NCI-H2171 treated with DMSO at 0.1 percent for 48 hours (cell line): ENCODE measurements at regions not wholly inside any gene's neighbourhood (a gene's known extent, or its start where the extent isn't known, plus 50 kb on each side); places are given as distances from the start of the nearest gene placed in this dataset.
"Not testable (repeated sequence)": the region's sequence is repeated elsewhere in the genome, so short reads cannot be mapped to it uniquely, and the experiment has no call there.

Experiments used
- DNase-seq: peaks from one replicate; lab custom pipeline; 2025; lab: John Stamatoyannopoulos, UW

DNA sequence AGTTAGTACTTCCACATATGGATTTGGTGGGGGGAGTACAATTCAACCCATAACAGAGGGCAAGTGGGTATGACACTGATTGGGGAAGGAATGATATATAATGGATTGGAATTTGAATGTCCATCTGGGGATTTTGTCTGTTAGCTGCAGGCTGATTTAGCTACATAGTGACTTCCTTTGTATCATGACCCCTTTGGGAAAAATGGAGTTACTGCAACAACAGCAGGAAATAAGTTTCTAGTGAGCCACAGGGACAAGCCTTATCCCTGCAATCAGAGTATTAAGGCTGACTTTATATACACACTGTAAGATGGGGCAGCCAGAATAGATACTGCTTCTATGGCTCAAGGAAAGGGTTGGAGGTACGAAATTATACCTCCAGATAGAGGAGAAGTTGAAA, 404.4 kb upstream of the MEIS1 start:
- no peak for DNase-seq

DNA sequence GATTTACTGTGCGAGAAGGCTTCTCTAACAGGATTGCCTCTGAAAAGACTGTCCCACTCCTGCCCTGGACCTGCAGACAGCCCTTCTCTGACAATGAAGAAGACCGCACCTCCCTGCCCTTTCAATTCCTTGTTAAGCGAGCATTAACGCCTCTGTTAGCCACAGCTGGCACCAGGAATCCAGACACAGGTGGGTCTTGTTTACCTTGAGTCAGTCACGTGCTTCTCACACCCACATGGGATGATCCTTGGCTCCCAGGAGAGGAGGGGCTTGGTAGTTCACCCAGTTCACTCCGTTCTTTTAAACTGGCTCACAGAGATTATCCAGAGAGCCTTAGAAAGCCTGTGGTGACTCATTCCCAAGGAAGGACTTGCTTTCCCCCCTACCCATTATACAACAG, 410.5 kb upstream of the MEIS1 start:
- no peak for DNase-seq

DNA sequence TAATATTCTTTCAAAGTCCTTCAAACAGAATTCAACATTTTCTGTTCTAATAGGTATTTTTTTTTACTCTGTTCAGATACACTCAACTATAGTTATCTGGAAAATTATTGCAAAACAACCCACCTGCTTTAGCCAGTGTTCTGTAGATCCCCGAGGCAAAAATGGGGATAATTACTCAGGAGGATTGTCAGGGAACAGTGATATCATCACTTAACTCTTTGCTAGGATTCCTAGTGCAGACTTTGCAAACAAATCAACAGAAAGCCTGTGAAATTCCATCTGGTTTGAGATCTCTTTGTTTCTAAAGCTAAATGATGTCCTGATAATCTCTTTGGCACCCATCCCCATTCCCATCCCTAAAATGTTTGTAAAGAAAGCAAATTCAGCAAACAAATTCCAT, 413.6 kb upstream of the MEIS1 start:
- DNase-seq: no peak

GRCh38 chr2:66017763-66018162, 417.2 kb upstream of the MEIS1 start:
- no peak for DNase-seq

DNA sequence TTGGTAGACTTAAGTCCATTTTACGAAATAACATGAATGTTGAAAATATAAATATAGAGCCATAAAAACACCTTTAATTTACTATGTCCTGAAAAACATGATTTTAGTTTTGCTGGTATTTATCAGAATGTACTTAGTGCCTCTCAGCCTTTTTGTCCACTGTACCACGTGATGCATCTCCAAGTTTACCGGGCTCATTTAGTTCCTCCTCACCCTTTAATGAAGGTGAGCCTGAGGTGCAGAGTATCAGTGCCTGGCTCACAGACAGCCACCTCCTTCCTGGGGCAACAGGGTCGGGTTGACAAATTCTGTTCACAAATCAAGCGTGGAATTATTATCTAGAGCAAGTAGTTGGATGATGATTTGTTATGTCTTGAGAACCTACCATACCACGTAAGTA, 420.5 kb upstream of the MEIS1 start:
- no peak for DNase-seq

GRCh38 chr2:66013456-66013855, 421.5 kb upstream of the MEIS1 start:
- DNase-seq: no peak

DNA sequence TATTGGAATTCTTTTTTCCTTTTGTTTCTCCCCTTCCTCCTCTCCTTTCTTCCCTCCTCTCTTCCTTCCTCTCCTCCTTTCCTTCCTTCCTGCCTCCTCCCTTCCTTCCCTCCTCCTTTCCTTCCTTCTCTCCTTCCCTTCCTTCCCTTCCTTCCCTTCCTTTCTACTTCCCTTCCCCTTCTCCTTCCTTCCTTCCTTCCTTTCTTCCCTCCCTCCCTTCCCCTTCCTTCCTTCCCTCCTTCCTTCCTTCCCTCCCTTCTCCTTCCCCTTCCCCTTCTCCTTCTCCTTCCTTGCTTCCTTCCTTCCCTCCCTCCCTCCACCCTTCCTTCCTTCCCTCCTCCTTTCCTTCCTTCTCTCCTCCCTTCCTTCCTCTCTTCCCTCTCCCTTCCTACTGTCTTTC, 431.0 kb upstream of the MEIS1 start:
- DNase-seq: no peak

GRCh38 chr2:66001538-66001937, 433.4 kb upstream of the MEIS1 start:
- no peak for DNase-seq

- no peak for DNase-seq
Measured at GRCh38 chr2:66000901-66001300, 434.0 kb upstream of the MEIS1 start.

DNA sequence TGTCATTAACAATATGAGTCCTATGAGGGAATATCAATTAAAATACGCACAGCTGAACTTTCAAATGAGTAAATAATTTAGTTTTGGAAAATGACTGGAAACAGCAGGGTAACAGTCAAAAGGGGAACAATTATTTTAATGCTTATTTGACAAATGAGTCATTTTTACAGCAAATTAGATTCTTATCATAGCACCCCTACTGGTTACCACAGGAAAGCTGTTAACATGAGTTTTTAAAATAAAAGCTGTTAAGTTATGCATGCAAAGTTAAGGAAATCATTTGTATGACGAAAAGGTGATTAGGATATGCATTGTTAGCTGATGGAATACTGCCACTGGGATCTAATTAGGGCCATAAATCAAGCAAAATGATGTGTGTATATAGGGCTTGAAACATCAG, 435.1 kb upstream of the MEIS1 start:
- no peak for DNase-seq

DNA sequence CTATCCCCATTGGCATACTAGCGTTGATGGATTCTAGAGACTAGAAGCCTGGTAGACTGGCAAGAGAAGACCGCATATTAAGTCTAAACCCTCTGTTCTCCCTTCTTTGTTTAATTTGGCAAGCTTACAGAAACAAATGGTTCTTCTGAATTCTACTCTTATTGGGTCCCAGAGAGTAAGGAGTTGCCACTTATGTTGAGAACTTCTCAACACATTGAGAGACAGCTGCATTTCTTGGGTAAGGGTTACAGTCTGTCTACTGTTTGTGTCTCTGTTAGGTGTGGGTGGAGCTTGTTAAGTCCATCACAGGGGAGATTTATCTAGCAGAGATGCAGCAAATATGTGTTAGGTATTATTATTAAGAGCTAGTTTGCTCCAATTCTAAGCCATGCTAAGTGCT, 435.8 kb upstream of the MEIS1 start:
- DNase-seq: no peak

GRCh38 chr2:65997961-65998360, 437.0 kb upstream of the MEIS1 start:
- DNase-seq: no peak

DNA sequence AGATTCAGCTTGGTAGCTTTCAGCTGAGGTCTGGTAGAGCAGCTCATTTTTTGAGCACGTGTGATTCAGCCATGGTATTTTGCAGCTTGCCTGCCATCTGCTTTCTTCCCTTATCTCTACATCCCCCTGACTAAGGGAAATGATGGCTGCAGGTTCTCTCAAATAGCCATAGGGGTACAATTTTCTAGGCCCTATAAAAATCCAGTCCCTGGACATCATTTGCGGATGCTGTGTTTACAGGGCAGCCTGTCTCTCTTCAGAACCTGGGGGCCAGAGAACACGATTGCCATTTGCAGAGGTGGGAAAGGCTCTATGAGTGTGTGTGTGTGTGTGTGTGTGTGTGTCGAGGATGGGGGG, 442.7 kb upstream of the MEIS1 start:
- DNase-seq: no peak

GRCh38 chr2:65991381-65992197, 443.3 kb upstream of the MEIS1 start:
- DNase-seq: no peak

GRCh38 chr2:65985986-65986385, 448.9 kb upstream of the MEIS1 start:
- DNase-seq: no peak

DNA sequence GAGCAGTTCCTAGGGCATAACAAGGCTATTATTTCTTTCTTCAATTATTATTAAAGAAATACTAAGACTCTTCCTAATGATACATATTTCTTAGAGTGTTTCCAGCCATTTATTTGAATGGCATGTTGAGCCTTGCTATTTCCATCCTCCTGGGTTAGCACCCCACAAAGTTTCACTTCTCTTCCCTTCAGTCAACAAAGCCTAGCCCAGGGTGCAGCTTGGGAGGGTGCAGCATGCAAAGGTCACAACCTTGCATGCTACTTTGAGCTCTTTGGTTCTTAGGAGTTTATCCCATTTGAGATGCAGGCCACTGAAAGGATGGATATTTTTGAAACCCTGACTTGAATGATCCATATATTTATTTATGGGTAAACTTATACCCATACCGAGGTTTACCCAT, 454.4 kb upstream of the MEIS1 start:
- no peak for DNase-seq

DNA sequence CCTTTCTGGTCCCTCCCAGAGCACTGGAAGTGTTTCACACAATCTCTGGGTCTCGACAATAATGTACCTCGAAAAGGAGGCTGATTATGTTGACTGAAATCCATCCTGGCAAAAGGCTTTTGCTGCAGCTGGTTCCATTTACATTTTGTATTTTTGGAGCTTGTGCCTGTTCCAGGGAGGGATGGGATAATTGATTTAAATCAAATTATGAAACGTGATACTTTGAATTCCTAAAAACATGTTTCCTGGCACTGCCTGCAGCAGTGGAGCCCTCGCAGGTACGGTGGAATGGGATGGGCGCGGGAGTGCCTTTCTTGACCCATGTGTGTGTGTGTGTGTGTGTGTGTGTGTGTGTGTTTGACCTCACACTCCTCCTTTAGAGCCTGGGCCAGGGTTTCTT, 455.5 kb upstream of the MEIS1 start:
- no peak for DNase-seq

- no peak for DNase-seq
Measured at GRCh38 chr2:65974067-65974723, 460.7 kb upstream of the MEIS1 start.

GRCh38 chr2:65969161-65969560, 465.8 kb upstream of the MEIS1 start:
- no peak for DNase-seq

GRCh38 chr2:65963303-65963702, 471.6 kb upstream of the MEIS1 start:
- DNase-seq: not testable (repeated sequence)

GRCh38 chr2:65960953-65961352, 474.0 kb upstream of the MEIS1 start:
- no peak for DNase-seq

DNA sequence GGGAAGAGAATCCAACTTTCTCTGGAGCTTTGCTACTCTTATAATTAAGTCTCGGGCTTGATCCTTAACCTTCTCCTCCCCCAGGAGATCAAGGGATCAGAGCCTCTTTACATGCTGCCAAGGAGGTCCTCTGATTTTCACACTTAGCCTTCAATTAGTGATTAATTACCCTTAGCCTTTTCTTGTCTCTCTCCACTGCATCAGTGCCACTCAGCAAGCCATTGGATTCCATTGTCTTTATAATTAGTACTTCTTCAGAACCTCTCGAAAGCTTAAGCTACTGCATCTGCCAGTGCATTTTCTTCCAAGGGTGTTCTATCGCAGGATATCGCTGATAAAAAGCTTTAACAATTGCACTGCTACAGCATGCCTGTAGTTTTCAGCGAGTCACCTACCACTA, 477.0 kb upstream of the MEIS1 start:
- DNase-seq: no peak

DNA sequence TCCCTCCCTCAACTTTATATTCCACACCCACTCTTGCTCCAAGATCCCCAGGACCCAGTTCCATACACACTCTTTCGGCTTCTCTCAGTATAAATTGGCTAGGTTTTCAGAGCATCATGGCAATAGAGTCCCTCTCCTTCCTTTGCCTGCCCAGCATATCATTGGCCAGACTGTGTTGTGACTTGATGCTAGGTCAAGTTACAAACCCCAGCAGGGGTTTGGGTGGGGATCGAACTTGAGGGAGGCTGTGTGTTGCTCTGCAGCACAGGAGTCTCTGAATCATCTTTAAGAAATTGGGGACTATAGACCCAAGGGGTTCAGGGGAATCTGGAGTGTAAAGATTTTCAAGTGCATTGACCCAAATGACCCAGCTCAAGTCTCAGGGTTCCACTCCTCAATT, 477.5 kb upstream of the MEIS1 start:
- no peak for DNase-seq

- DNase-seq: no peak
Measured at GRCh38 chr2:65955259-65955658, 479.7 kb upstream of the MEIS1 start.
